IMR-90 (cell line): ENCODE measurements at regions not wholly inside any gene's neighbourhood (a gene's known extent, or its start where the extent isn't known, plus 50 kb on each side); places are given as distances from the start of the nearest gene placed in this dataset.

Source experiments
- ATAC-seq: fragments of 200-7000 bp; cut with Tn5 transposase; 2 replicates; pipeline ENCODE4 v1.9.1; 2020; ENCODE audit warnings: low read depth, mild to moderate bottlenecking, moderate library complexity
- BruUV-seq: library from RNA; stranded (reverse); fragments of 400-500 nt; replicated peaks from 2 replicates; lab custom pipeline; 2021; lab: Mats Ljungman, UMichigan
- CTCF ChIA-PET: fragments of 300-600 bp; formaldehyde crosslinking; extraction: SDS; loops from one replicate; lab custom pipeline; 2021; ENCODE audit warnings: antibody characterized with exemption; lab: Yijun Ruan, JAX
- POLR2A ChIA-PET: fragments of 300-600 bp; sonication (Branson Sonifier 250); formaldehyde crosslinking; loops from one replicate; lab custom pipeline; 2022; ENCODE audit warnings: antibody characterized with exemption; ENCODE audit not compliant: unreplicated experiment; lab: Charles Lee
- DNase-seq: peaks from one replicate; pipeline ENCODE4 v3.0.0; 2013
- H2AFZ ChIP-seq: replicated peaks from 2 replicates; pipeline ENCODE3; 2013; ENCODE audit warnings: low read length, mild to moderate bottlenecking; ENCODE audit not compliant: poor library complexity
- H2AK5ac ChIP-seq: 2 replicates; pipeline ENCODE4 v1.6.1; 2013; ENCODE audit warnings: low read depth, low read length, inconsistent platforms
- H2AK9ac ChIP-seq: replicated peaks from 2 replicates; pipeline ENCODE3; 2013; ENCODE audit warnings: mild to moderate bottlenecking, low read depth, low read length, moderate library complexity; ENCODE audit not compliant: poor library complexity
- H2BK120ac ChIP-seq: 2 replicates; pipeline ENCODE4 v1.6.1; 2013; ENCODE audit warnings: low read depth, low read length, inconsistent platforms
- H2BK15ac ChIP-seq: 3 replicates; pipeline ENCODE4 v1.6.1; 2013; ENCODE audit warnings: low read depth, low read length, inconsistent platforms
- H2BK20ac ChIP-seq: 2 replicates; pipeline ENCODE4 v1.6.1; 2013; ENCODE audit warnings: low read depth, mild to moderate bottlenecking, inconsistent platforms, low read length, moderate library complexity
- H2BK5ac ChIP-seq: 2 replicates; pipeline ENCODE4 v1.6.1; 2013; ENCODE audit warnings: mild to moderate bottlenecking, low read depth, low read length, inconsistent platforms; ENCODE audit not compliant: poor library complexity, severe bottlenecking
- H3K14ac ChIP-seq: replicated peaks from 2 replicates; pipeline ENCODE4 v1.6.1; 2013; ENCODE audit warnings: low read depth, low read length, inconsistent platforms
- H3K18ac ChIP-seq: 2 replicates; pipeline ENCODE4 v1.6.1; 2013; ENCODE audit warnings: low read depth, low read length, control low read depth
- H3K23ac ChIP-seq: 2 replicates; pipeline ENCODE4 v1.6.1; 2013; ENCODE audit warnings: low read depth, low read length, inconsistent platforms
- H3K27ac ChIP-seq: 2 replicates; pipeline ENCODE4 v1.5.1; 2013; ENCODE audit warnings: mild to moderate bottlenecking, control low read depth, low read length; ENCODE audit not compliant: insufficient read depth
- H3K27me3 ChIP-seq: 2 replicates; pipeline ENCODE4 v1.6.1; 2013; ENCODE audit warnings: low read length; ENCODE audit not compliant: control insufficient read depth, insufficient read depth
- H3K36me3 ChIP-seq: 2 replicates; pipeline ENCODE4 v1.6.1; 2013; ENCODE audit warnings: low read length, mixed read lengths; ENCODE audit not compliant: control insufficient read depth, insufficient read depth
- H3K4ac ChIP-seq: 2 replicates; pipeline ENCODE4 v1.6.1; 2013; ENCODE audit warnings: low read depth, low read length, inconsistent platforms
- H3K4me1 ChIP-seq: 2 replicates; pipeline ENCODE4 v1.6.1; 2013; ENCODE audit warnings: low read length, mixed read lengths; ENCODE audit not compliant: control insufficient read depth, insufficient read depth
- H3K4me2 ChIP-seq: 2 replicates; pipeline ENCODE4 v1.6.1; 2013; ENCODE audit warnings: low read depth, mild to moderate bottlenecking, control low read depth, low read length, moderate library complexity
- H3K4me3 ChIP-seq: 2 replicates; pipeline ENCODE4 v1.5.1; 2013; ENCODE audit warnings: low read depth, mild to moderate bottlenecking, control low read depth, low read length, moderate library complexity; ENCODE audit not compliant: insufficient read depth
- H3K56ac ChIP-seq: 2 replicates; pipeline ENCODE4 v1.6.1; 2013; ENCODE audit warnings: low read length, inconsistent platforms; ENCODE audit not compliant: insufficient read depth; ENCODE audit errors: extremely low read depth
- H3K79me1 ChIP-seq, 2 experiments: 2 replicates each; pipeline ENCODE4 v1.6.1; 2013; ENCODE audit warnings: low read length in 2 of 2, inconsistent platforms in 1 of 2, low read depth in 1 of 2
- H3K9ac ChIP-seq: 2 replicates; pipeline ENCODE4 v1.6.1; 2013; ENCODE audit warnings: low read depth, low read length, control low read depth
- H3K9me1 ChIP-seq: 2 replicates; pipeline ENCODE4 v1.6.1; 2013; ENCODE audit warnings: low read length, inconsistent platforms; ENCODE audit not compliant: insufficient read depth
- H3K9me3 ChIP-seq: 2 replicates; pipeline ENCODE4 v1.6.1; 2013; ENCODE audit warnings: low read length; ENCODE audit not compliant: control insufficient read depth, insufficient read depth
- H4K20me1 ChIP-seq: 2 replicates; pipeline ENCODE4 v1.6.1; 2013; ENCODE audit warnings: low read length, inconsistent platforms; ENCODE audit not compliant: insufficient read depth
- H4K5ac ChIP-seq: 2 replicates; pipeline ENCODE4 v1.6.1; 2013; ENCODE audit warnings: mild to moderate bottlenecking, low read depth, low read length, control low read depth
- H4K8ac ChIP-seq, 2 experiments: 2 replicates each; pipeline ENCODE4 v1.6.1; 2013; ENCODE audit warnings: low read depth in 2 of 2, low read length in 2 of 2, control low read depth in 1 of 2, inconsistent platforms in 1 of 2
- H4K91ac ChIP-seq: 2 replicates; pipeline ENCODE4 v1.6.1; 2013; ENCODE audit warnings: low read depth, low read length, inconsistent platforms; ENCODE audit not compliant: insufficient read depth
- BHLHE40 ChIP-seq: fragments of 150-350 bp; IDR thresholded peaks from 2 replicates; pipeline ENCODE4 v1.6.1; 2016; ENCODE audit warnings: mild to moderate bottlenecking, low read depth, low read length
- CEBPB ChIP-seq: IDR thresholded peaks from 2 replicates; pipeline ENCODE4 v1.6.1; 2012; ENCODE audit warnings: low read depth, low read length, improper control_type of control experiment
- CHD1 ChIP-seq: IDR thresholded peaks from 2 replicates; pipeline ENCODE4 v1.6.1; 2012; ENCODE audit warnings: low read depth, low read length, improper control_type of control experiment
- FOS ChIP-seq: fragments of 150-350 bp; IDR thresholded peaks from 2 replicates; pipeline ENCODE4 v1.6.1; 2016; ENCODE audit warnings: low read depth, low read length
- MAFK ChIP-seq: IDR thresholded peaks from 2 replicates; pipeline ENCODE4 v1.6.1; 2012; ENCODE audit warnings: low read depth, low read length, improper control_type of control experiment
- MAZ ChIP-seq: IDR thresholded peaks from 2 replicates; pipeline ENCODE4 v1.6.1; 2012; ENCODE audit warnings: low read depth, mild to moderate bottlenecking, low read length, improper control_type of control experiment, moderate library complexity, borderline replicate concordance
- MXI1 ChIP-seq: IDR thresholded peaks from 2 replicates; pipeline ENCODE4 v1.6.1; 2012; ENCODE audit warnings: low read depth, mild to moderate bottlenecking, low read length, moderate library complexity, borderline replicate concordance
- NFE2L2 ChIP-seq: fragments of 150-350 bp; IDR thresholded peaks from 2 replicates; pipeline ENCODE4 v1.6.1; 2016; ENCODE audit warnings: low read depth, mild to moderate bottlenecking, low read length
- POLR2A ChIP-seq: IDR thresholded peaks from 2 replicates; pipeline ENCODE4 v1.6.1; 2012; ENCODE audit warnings: mild to moderate bottlenecking, low read depth, low read length
- RAD21 ChIP-seq: IDR thresholded peaks from 2 replicates; pipeline ENCODE4 v1.6.1; 2012; ENCODE audit warnings: low read length, improper control_type of control experiment
- RCOR1 ChIP-seq: IDR thresholded peaks from 2 replicates; pipeline ENCODE4 v1.6.1; 2012; ENCODE audit warnings: mild to moderate bottlenecking, low read length, improper control_type of control experiment; ENCODE audit not compliant: insufficient replicate concordance
- RFX5 ChIP-seq: IDR thresholded peaks from 2 replicates; pipeline ENCODE4 v1.8.0; 2012; ENCODE audit warnings: low read depth, mild to moderate bottlenecking, low read length, moderate library complexity
- SMC3 ChIP-seq: fragments of 150-350 bp; IDR thresholded peaks from 2 replicates; pipeline ENCODE4 v1.6.1; 2016; ENCODE audit warnings: low read depth, mild to moderate bottlenecking, antibody characterized with exemption, low read length, moderate library complexity
- WGBS, 2 experiments: methylation state at CpG; one replicate each; pipeline versions ENCODE4 v1.1.5 to v1.1.7; 2013; ENCODE audit warnings: missing lambda C conversion rate in 2 of 2; ENCODE audit not compliant: insufficient read length in 1 of 2; ENCODE audit errors: extremely low coverage in 2 of 2; 5-methylcytosine and 5-hydroxymethylcytosine counted together
- dilution Hi-C: fragments of 300-500 bp; cut with HindIII; formaldehyde crosslinking; loops from one replicate; pipeline ENCODE4 v1.14.3; 2018; ENCODE audit warnings: low sequenced_read_pairs; ENCODE audit not compliant: unreplicated experiment
- in situ Hi-C: fragments of 300-500 bp; cut with MboI; formaldehyde crosslinking; loops from 3 replicates; pipeline ENCODE4 v1.14.3; 2019; ENCODE audit warnings: low sequenced_read_pairs, inconsistent platforms, mixed read lengths
- intact Hi-C: fragments of 100-400 bp; cut with micrococcal nuclease; formaldehyde crosslinking; loops from 2 replicates; pipeline ENCODE4 v1.10.0; 2022
- TF ChIP-seq, protein P1 (sequence below): fragments of 150-350 bp; IDR thresholded peaks from 2 replicates; pipeline ENCODE4 v1.6.1; 2017; ENCODE audit warnings: mild to moderate bottlenecking, antibody characterized with exemption, low read length, low read depth
- TF ChIP-seq, protein P2 (sequence below): conservative IDR thresholded peaks from 2 replicates; pipeline ENCODE4 v1.5.1; 2012; ENCODE audit warnings: mild to moderate bottlenecking, low read depth, low read length, improper control_type of control experiment
- TF ChIP-seq, protein P3 (sequence below): fragments of 150-350 bp; IDR thresholded peaks from 2 replicates; pipeline ENCODE4 v1.6.1; 2016; ENCODE audit warnings: low read depth, mild to moderate bottlenecking, low read length, moderate library complexity, borderline replicate concordance

DNA sequence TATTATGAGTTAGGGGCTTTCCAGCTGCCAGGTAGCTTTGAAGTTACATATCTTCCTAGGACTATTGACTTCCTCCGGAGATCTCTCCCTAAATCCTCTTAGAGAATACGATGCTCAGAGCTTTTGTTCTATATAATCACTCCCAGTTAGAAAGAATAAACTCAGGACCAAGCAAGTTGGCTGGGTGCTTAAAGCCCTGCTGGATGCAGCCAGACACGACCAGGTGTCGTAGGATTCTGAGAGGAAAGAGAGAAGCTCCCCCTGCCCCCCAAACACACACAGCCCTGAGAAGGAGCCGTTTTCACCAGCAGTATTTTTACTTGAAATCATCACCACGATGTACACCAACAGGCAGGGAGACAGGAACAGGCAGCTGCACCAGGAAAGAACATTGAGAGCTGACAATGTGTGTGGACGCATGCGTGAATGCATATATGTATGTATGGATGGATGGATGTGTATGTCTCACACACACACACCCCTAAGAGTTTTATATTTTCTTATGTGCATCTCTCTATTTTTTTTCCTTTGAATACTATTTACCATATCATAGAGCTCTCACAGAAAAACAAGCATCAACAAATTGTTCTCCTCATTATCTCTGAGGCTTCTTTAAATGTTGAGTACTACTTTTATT lies 382.6 kb downstream of the EPHA4 start:
- ATAC-seq: no peak
- H3K36me3 ChIP-seq: no peaks in the 10 kb centered on the region
- H4K8ac ChIP-seq: no peak overlapping the region
- TF ChIP-seq FOS: no peak
- TF ChIP-seq, protein P1, sequence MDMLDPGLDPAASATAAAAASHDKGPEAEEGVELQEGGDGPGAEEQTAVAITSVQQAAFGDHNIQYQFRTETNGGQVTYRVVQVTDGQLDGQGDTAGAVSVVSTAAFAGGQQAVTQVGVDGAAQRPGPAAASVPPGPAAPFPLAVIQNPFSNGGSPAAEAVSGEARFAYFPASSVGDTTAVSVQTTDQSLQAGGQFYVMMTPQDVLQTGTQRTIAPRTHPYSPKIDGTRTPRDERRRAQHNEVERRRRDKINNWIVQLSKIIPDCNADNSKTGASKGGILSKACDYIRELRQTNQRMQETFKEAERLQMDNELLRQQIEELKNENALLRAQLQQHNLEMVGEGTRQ: no peak
- TF ChIP-seq, protein P2, sequence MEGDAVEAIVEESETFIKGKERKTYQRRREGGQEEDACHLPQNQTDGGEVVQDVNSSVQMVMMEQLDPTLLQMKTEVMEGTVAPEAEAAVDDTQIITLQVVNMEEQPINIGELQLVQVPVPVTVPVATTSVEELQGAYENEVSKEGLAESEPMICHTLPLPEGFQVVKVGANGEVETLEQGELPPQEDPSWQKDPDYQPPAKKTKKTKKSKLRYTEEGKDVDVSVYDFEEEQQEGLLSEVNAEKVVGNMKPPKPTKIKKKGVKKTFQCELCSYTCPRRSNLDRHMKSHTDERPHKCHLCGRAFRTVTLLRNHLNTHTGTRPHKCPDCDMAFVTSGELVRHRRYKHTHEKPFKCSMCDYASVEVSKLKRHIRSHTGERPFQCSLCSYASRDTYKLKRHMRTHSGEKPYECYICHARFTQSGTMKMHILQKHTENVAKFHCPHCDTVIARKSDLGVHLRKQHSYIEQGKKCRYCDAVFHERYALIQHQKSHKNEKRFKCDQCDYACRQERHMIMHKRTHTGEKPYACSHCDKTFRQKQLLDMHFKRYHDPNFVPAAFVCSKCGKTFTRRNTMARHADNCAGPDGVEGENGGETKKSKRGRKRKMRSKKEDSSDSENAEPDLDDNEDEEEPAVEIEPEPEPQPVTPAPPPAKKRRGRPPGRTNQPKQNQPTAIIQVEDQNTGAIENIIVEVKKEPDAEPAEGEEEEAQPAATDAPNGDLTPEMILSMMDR: no peak
- no peak for TF ChIP-seq CHD1
- TF ChIP-seq NFE2L2: no peak
- no peak for TF ChIP-seq BHLHE40
- TF ChIP-seq CEBPB: no peak
- no peak for TF ChIP-seq SMC3
- TF ChIP-seq, protein P3, sequence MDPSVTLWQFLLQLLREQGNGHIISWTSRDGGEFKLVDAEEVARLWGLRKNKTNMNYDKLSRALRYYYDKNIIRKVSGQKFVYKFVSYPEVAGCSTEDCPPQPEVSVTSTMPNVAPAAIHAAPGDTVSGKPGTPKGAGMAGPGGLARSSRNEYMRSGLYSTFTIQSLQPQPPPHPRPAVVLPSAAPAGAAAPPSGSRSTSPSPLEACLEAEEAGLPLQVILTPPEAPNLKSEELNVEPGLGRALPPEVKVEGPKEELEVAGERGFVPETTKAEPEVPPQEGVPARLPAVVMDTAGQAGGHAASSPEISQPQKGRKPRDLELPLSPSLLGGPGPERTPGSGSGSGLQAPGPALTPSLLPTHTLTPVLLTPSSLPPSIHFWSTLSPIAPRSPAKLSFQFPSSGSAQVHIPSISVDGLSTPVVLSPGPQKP: no peak
- TF ChIP-seq POLR2A: no peak
- no peak for TF ChIP-seq MXI1
- no peak for TF ChIP-seq RCOR1
- no peak for TF ChIP-seq RAD21
- no peak for TF ChIP-seq RFX5
- TF ChIP-seq MAZ: no peak
- TF ChIP-seq MAFK: no peak
- no peaks in the 10 kb centered on the region for H3K79me1 ChIP-seq
- no peaks in the 10 kb centered on the region for H3K9me1 ChIP-seq
- H3K14ac ChIP-seq: no peak overlapping the region
- dilution Hi-C loops (no loop called here), in situ Hi-C loops (no loop called here), intact Hi-C loops (no loop called here)
- H4K20me1 ChIP-seq: no peaks in the 10 kb centered on the region
- no peak overlapping the region for H3K4me2 ChIP-seq
- no peak overlapping the region for H3K9ac ChIP-seq
- H2BK15ac ChIP-seq: no peak overlapping the region
- H3K4me3 ChIP-seq: no peak overlapping the region
- H4K91ac ChIP-seq: no peak overlapping the region
- H3K23ac ChIP-seq: no peak overlapping the region
- BruUV-seq: no TSS peak
- no CpG with 5 or more reads among the region's 8 CpGs for WGBS, 2 experiments
- no peak overlapping the region for H2BK20ac ChIP-seq
- DNase-seq: no peak
- no peak overlapping the region for H3K27ac ChIP-seq
- no peak overlapping the region for H2AFZ ChIP-seq
- H3K4me1 ChIP-seq: no peaks in the 10 kb centered on the region
- no peak overlapping the region for H2BK5ac ChIP-seq
- H3K9me3 ChIP-seq: no peaks in the 10 kb centered on the region
- no peak overlapping the region for H2BK120ac ChIP-seq
- H2AK9ac ChIP-seq: no peak overlapping the region
- ChIA-PET POLR2A (no interaction called here), CTCF (interaction anchor here (0.6 to 1.0 kb wide), 3 partner anchors 9 to 400 kb away, joined by 3 read pairs; no protein-coding TSS in a partner anchor)
- H4K5ac ChIP-seq: no peak overlapping the region
- H3K56ac ChIP-seq: no peak overlapping the region
- H3K18ac ChIP-seq: no peak overlapping the region
- H2AK5ac ChIP-seq: no peak overlapping the region
- no peak overlapping the region for H3K4ac ChIP-seq
- H3K27me3 ChIP-seq: no peaks in the 10 kb centered on the region
